ENCODE measurements at regions not wholly inside any gene's neighbourhood (a gene's known extent, or its start where the extent isn't known, plus 50 kb on each side); places are given as distances from the start of the nearest gene placed in this dataset.

GRCh38 chr2:160687629-160688028 lies 194.0 kb upstream of the RBMS1 start:
- DNase-seq (ENCODE audit: low read depth) (no peak), FAIRE-seq (no peak)
- Histone ChIP-seq H3K4me3 (ENCODE audit: low read depth, low read length) (no peak overlapping the region), H3K36me3 (ENCODE audit: control insufficient read depth, insufficient read depth, low read length) (no peaks in the 10 kb centered on the region), H3K27me3 (ENCODE audit: control insufficient read depth, insufficient read depth, low read length) (no peaks in the 10 kb centered on the region)
- TF ChIP-seq, protein P1, sequence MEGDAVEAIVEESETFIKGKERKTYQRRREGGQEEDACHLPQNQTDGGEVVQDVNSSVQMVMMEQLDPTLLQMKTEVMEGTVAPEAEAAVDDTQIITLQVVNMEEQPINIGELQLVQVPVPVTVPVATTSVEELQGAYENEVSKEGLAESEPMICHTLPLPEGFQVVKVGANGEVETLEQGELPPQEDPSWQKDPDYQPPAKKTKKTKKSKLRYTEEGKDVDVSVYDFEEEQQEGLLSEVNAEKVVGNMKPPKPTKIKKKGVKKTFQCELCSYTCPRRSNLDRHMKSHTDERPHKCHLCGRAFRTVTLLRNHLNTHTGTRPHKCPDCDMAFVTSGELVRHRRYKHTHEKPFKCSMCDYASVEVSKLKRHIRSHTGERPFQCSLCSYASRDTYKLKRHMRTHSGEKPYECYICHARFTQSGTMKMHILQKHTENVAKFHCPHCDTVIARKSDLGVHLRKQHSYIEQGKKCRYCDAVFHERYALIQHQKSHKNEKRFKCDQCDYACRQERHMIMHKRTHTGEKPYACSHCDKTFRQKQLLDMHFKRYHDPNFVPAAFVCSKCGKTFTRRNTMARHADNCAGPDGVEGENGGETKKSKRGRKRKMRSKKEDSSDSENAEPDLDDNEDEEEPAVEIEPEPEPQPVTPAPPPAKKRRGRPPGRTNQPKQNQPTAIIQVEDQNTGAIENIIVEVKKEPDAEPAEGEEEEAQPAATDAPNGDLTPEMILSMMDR (IDR thresholded peaks at IDR 0.05; ENCODE audit: insufficient read depth, low read length, severe bottlenecking), result no peak

GRCh38 chr2:160689441-160689840 lies 195.8 kb upstream of the RBMS1 start:
- no peak for DNase-seq (ENCODE audit: low read depth)
- FAIRE-seq, result no peak

DNA sequence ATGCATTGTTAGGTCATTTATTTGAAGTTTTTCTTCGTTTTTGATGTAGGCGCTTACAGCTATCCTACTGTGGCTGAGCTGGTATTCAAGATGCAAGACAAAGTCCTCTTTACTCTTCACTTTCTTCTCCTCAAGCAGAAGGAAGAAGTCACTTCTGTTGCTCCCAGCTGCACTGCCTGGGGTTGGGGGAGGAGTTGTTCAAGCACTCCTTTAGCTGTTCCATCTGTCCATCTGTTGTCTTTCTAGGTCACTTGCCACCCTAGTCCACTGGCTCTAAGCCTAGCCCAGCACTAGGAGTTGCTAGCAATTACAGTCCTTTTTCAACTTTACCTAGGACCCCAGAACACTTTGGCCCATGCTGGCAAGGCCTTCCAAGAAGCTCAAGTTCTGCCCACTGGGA lies 200.6 kb upstream of the RBMS1 start:
- no peak for DNase-seq (ENCODE audit: low read depth)
- H3K36me3 ChIP-seq (ENCODE audit: control insufficient read depth, insufficient read depth, low read length), result no peaks in the 10 kb centered on the region
- H3K4me3 ChIP-seq (ENCODE audit: low read depth, low read length), result no peak overlapping the region
- H3K27me3 ChIP-seq (ENCODE audit: control insufficient read depth, insufficient read depth, low read length), result no peaks in the 10 kb centered on the region
- FAIRE-seq, result no peak
- TF ChIP-seq, protein P1 (IDR thresholded peaks at IDR 0.05; ENCODE audit: insufficient read depth, low read length, severe bottlenecking), result no peak

More at GRCh38 chr2:160689441-160689840, 195.8 kb upstream of the RBMS1 start:
- Histone ChIP-seq H3K36me3 (ENCODE audit: control insufficient read depth, insufficient read depth, low read length) (no peaks in the 10 kb centered on the region), H3K27me3 (ENCODE audit: control insufficient read depth, insufficient read depth, low read length) (no peaks in the 10 kb centered on the region), H3K4me3 (ENCODE audit: low read depth, low read length) (no peak overlapping the region)
- TF ChIP-seq, protein P1 (IDR thresholded peaks at IDR 0.05; ENCODE audit: insufficient read depth, low read length, severe bottlenecking), result no peak

DNA sequence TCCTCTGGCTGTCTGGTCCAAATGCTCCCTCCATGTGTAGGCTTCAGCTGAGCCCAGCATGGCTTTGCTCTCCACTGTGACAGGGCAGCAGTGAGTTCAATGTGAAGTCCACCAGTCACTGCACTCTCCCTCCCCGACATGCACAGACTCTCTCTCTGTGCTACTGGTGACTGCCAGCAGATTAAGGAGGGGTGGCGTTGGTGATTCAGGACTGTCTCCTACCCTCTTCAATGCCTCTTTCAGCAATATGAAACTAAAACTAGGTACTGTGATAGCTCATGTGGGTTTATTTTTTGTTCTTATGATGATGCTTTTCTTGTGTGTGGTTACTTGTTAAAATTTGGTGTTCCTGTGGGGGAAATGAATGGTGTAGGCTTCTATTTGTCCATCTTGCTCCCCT lies 201.0 kb upstream of the RBMS1 start:
- FAIRE-seq (no peak), DNase-seq (ENCODE audit: low read depth) (no peak)
- TF ChIP-seq, protein P1 (IDR thresholded peaks at IDR 0.05; ENCODE audit: insufficient read depth, low read length, severe bottlenecking), result no peak
- no peak overlapping the region for H3K4me3 ChIP-seq (ENCODE audit: low read depth, low read length)
- no peaks in the 10 kb centered on the region for H3K27me3 ChIP-seq (ENCODE audit: control insufficient read depth, insufficient read depth, low read length)
- H3K36me3 ChIP-seq (ENCODE audit: control insufficient read depth, insufficient read depth, low read length), result no peaks in the 10 kb centered on the region

- H3K4me3 ChIP-seq (ENCODE audit: low read depth, low read length), result no peak overlapping the region
- no peak for FAIRE-seq
- no peaks in the 10 kb centered on the region for H3K27me3 ChIP-seq (ENCODE audit: control insufficient read depth, insufficient read depth, low read length)
- DNase-seq (ENCODE audit: low read depth), result peak; percentile 96
- TF ChIP-seq, protein P1 (IDR thresholded peaks at IDR 0.05; ENCODE audit: insufficient read depth, low read length, severe bottlenecking), result no peak
- no peaks in the 10 kb centered on the region for H3K36me3 ChIP-seq (ENCODE audit: control insufficient read depth, insufficient read depth, low read length)
These were observed 201.9 kb upstream of the RBMS1 start for GRCh38 chr2:160695402-160696086.

GRCh38 chr2:160696087-160696452 lies 202.5 kb upstream of the RBMS1 start:
- DNase-seq (ENCODE audit: low read depth), result no peak

More at GRCh38 chr2:160696087-160696452, 202.5 kb upstream of the RBMS1 start:
- Histone ChIP-seq H3K36me3 (ENCODE audit: control insufficient read depth, insufficient read depth, low read length) (no peaks in the 10 kb centered on the region), H3K4me3 (ENCODE audit: low read depth, low read length) (no peak overlapping the region), H3K27me3 (ENCODE audit: control insufficient read depth, insufficient read depth, low read length) (no peaks in the 10 kb centered on the region)
- no peak for FAIRE-seq
- TF ChIP-seq, protein P1 (IDR thresholded peaks at IDR 0.05; ENCODE audit: insufficient read depth, low read length, severe bottlenecking), result no peak

All from bronchial epithelial cell (primary cell).